Endothelial cell (in vitro differentiated cells): ENCODE measurements at regions not wholly inside any gene's neighbourhood (a gene's known extent, or its start where the extent isn't known, plus 50 kb on each side); places are given as distances from the start of the nearest gene placed in this dataset.
"Not testable (repeated sequence)": the region's sequence is repeated elsewhere in the genome, so short reads cannot be mapped to it uniquely, and the experiment has no call there.

Experiments
- DNase-seq: peaks from one replicate; pipeline ENCODE4 v3.0.0; 2021; ENCODE audit warnings: low spot score
- H3K27ac Mint-ChIP-seq: one replicate; pipeline ENCODE4 v1.8.0; 2021; ENCODE audit warnings: mixed read lengths, inconsistent platforms; ENCODE audit not compliant: unreplicated experiment
- H3K27me3 Mint-ChIP-seq: one replicate; pipeline ENCODE4 v1.8.0; 2021; ENCODE audit warnings: mild to moderate bottlenecking, moderate library complexity, mixed read lengths, inconsistent platforms; ENCODE audit not compliant: unreplicated experiment
- H3K36me3 Mint-ChIP-seq: one replicate; pipeline ENCODE4 v1.8.0; 2021; ENCODE audit warnings: mild to moderate bottlenecking, low read depth, mixed read lengths, inconsistent platforms; ENCODE audit not compliant: unreplicated experiment
- H3K4me1 Mint-ChIP-seq: one replicate; pipeline ENCODE4 v1.8.0; 2021; ENCODE audit warnings: mild to moderate bottlenecking, mixed read lengths, inconsistent platforms; ENCODE audit not compliant: unreplicated experiment
- H3K4me3 Mint-ChIP-seq: one replicate; pipeline ENCODE4 v1.8.0; 2021; ENCODE audit warnings: mild to moderate bottlenecking, mixed read lengths, inconsistent platforms; ENCODE audit not compliant: unreplicated experiment
- H3K9me3 Mint-ChIP-seq: one replicate; pipeline ENCODE4 v1.8.0; 2021; ENCODE audit warnings: mixed read lengths, inconsistent platforms; ENCODE audit not compliant: unreplicated experiment

GRCh38 chr2:87572906-87573305, 175.0 kb upstream of the PLGLB2 start:
- not testable (repeated sequence) for DNase-seq, H3K4me3 Mint-ChIP-seq, H3K9me3 Mint-ChIP-seq, H3K36me3 Mint-ChIP-seq, H3K27me3 Mint-ChIP-seq, H3K27ac Mint-ChIP-seq, H3K4me1 Mint-ChIP-seq

DNA sequence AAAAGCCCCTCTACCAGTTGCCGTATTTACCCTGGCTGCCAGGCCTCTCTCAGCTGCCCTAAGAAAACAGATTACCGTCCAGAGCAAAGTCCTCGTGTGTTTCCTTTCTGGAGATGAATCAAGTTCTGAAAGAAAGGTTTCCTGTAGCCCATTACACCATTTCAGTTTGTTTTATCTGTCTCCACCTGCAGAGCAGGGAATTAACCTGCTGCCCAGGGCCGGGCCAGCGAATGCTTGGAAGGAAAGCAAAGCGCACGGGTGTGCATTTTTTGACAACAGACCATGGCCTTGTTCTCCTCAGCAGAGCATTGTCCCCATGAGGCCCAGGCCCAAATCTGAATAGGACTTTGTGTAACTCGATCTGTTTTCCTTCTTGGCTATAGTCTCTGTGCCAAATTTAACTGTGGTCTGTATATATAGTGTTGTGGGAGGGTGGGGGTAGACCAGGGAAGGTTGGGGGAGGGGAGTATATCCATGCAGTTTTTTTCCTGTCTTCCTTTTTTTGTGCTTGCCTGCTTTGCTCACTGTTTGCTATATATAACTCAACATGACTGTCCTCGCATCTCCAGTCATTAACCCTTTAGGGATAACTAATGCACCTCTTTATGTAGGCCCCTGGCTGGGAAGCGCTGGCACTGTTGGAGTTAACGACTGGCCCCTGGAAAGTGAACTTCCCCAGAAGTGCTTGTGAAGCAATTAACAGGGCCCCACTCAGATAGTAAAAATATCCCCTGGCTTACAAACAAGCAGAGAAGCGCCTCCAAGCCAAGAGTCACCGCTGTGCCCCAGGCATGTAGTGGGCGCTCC, 174.3 kb upstream of the PLGLB2 start:
- H3K36me3 Mint-ChIP-seq, DNase-seq, H3K4me3 Mint-ChIP-seq, H3K27me3 Mint-ChIP-seq, H3K4me1 Mint-ChIP-seq, H3K27ac Mint-ChIP-seq, H3K9me3 Mint-ChIP-seq: not testable (repeated sequence)

GRCh38 chr2:87574193-87575119, 173.4 kb upstream of the PLGLB2 start:
- not testable (repeated sequence) for H3K9me3 Mint-ChIP-seq, DNase-seq, H3K27me3 Mint-ChIP-seq, H3K36me3 Mint-ChIP-seq, H3K4me1 Mint-ChIP-seq, H3K4me3 Mint-ChIP-seq, H3K27ac Mint-ChIP-seq

GRCh38 chr2:87575138-87575537, 172.7 kb upstream of the PLGLB2 start:
- H3K27me3 Mint-ChIP-seq, DNase-seq, H3K4me1 Mint-ChIP-seq, H3K4me3 Mint-ChIP-seq, H3K9me3 Mint-ChIP-seq, H3K36me3 Mint-ChIP-seq, H3K27ac Mint-ChIP-seq: not testable (repeated sequence)

- not testable (repeated sequence) for H3K27me3 Mint-ChIP-seq, H3K36me3 Mint-ChIP-seq, H3K4me1 Mint-ChIP-seq, H3K9me3 Mint-ChIP-seq, DNase-seq, H3K4me3 Mint-ChIP-seq, H3K27ac Mint-ChIP-seq
Observed at GRCh38 chr2:87577358-87577757, 170.5 kb upstream of the PLGLB2 start.

GRCh38 chr2:87582152-87582551, 165.7 kb upstream of the PLGLB2 start:
- not testable (repeated sequence) for H3K27ac Mint-ChIP-seq, H3K36me3 Mint-ChIP-seq, H3K27me3 Mint-ChIP-seq

DNA sequence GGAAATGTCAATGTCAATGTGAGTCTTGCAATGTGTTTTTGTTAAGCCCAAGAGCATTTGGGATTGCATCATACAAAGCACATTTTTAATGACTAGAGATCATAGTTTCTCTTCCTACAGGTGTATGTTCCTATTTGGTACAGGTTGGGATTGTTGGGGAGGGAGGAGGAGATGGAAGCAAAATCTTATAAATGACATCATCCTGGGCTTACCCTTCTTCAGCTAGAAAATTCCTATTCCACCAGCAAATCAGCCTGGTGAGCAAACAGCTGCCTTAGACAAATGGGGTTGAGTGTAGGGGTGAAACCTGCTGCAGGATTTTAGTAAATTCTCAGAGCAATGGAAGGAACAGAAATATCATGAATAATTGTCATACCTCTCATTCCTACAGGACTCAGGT, 165.3 kb upstream of the PLGLB2 start:
- not testable (repeated sequence) for H3K4me3 Mint-ChIP-seq, H3K4me1 Mint-ChIP-seq, H3K9me3 Mint-ChIP-seq, H3K27ac Mint-ChIP-seq, DNase-seq, H3K27me3 Mint-ChIP-seq, H3K36me3 Mint-ChIP-seq

More at GRCh38 chr2:87582152-87582551, 165.7 kb upstream of the PLGLB2 start:
- not testable (repeated sequence) for H3K4me3 Mint-ChIP-seq, DNase-seq, H3K9me3 Mint-ChIP-seq, H3K4me1 Mint-ChIP-seq

DNA sequence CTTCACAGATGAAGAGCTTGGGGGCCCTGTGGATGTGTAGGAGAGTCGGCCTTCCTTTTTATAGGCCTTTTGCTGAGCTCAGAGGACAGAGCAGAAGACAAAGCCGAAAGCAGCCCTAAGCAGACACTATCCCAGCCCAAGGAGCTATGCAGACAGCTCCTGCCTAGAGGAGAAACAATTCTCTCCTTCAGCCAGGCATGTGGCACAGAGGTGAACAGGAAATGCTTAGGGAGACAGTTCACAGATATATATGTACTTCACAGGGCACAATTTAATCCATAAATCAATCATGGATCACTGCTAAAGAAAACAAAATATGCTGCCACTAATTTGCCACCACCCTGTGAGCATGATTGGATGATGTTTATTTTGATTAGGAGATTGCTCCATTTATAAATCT, 164.5 kb upstream of the PLGLB2 start:
- not testable (repeated sequence) for H3K4me3 Mint-ChIP-seq, H3K4me1 Mint-ChIP-seq, H3K27me3 Mint-ChIP-seq, H3K27ac Mint-ChIP-seq, H3K9me3 Mint-ChIP-seq, DNase-seq, H3K36me3 Mint-ChIP-seq

GRCh38 chr2:87583803-87584202, 164.1 kb upstream of the PLGLB2 start:
- H3K27ac Mint-ChIP-seq, H3K27me3 Mint-ChIP-seq, DNase-seq, H3K36me3 Mint-ChIP-seq, H3K4me3 Mint-ChIP-seq, H3K4me1 Mint-ChIP-seq, H3K9me3 Mint-ChIP-seq: not testable (repeated sequence)

DNA sequence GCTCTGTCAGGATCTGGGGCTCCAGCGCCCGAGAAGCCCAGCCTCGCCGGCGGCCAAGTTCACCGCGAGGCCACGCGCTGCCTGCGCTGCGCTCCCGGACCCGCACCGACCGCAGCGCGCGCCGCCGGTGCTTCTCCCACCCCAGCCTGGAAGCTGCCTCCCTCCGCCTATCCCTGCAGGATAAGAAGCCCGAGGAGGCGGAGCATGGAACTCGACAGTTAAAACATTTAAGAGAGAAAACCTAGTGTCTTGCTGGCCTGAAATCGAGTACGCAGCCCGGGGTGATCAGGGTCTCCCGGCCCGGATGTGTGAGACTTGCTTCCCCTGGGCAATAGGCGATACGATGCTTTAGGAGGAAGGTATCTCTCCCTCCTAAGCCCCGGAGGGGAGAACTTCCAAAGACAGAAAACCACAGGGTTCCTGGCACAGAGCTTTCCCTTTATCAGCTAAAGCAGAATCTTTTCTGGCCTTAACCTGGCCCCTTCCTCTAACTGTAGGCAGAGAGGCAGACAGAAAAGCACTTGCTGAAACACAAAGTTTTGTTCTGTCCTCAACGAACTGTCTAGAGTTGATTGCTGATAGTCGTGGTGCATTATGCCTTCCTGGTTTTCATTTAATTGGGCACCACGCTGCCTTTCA, 163.5 kb upstream of the PLGLB2 start:
- H3K4me3 Mint-ChIP-seq, H3K27ac Mint-ChIP-seq, H3K36me3 Mint-ChIP-seq, H3K9me3 Mint-ChIP-seq, H3K27me3 Mint-ChIP-seq, H3K4me1 Mint-ChIP-seq: not testable (repeated sequence)
- DNase-seq: peak; percentile 27

DNA sequence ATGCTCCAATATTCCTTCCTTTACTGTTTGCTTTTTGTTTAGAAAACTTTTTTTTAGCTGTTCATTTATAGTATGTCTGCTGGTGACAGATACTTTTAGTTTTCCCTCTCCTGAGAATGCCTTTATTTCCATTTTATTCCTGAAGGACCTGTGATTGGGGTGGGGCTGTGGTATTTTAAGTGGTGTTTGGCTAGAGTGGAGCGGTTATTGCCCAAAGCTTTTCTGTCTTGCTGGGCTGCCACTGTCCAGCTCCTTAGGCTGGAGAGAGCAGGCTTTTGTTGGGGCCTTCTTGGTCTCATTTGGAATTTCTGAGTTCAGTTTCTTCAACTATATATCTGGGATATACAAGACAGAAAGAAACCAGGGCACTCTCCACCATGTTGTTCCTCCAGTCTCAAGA, 160.0 kb upstream of the PLGLB2 start:
- H3K36me3 Mint-ChIP-seq: not testable (repeated sequence)

DNA sequence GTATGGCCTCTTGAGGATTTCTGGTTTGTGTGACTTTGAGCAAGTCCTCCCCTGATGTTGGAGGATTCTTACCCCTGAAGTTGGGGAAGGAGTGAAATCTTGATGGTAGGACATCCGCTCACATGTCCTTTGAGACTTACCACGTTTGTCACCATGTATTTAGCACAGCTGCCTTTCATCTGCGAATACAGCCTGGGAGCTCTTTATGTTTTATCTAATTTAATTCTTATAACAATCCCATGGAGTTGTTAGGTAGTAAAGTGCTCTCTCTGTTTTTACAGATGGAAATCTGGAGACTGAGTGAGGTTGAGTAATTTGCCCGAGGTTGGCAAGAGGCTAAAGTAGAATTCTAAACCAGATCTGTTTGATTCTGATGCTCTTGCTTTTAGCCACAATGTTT, 154.9 kb upstream of the PLGLB2 start:
- not testable (repeated sequence) for H3K36me3 Mint-ChIP-seq, H3K27me3 Mint-ChIP-seq, H3K4me3 Mint-ChIP-seq, H3K9me3 Mint-ChIP-seq, DNase-seq, H3K27ac Mint-ChIP-seq, H3K4me1 Mint-ChIP-seq

More for the DNA sequence above, 160.0 kb upstream of the PLGLB2 start:
- H3K27me3 Mint-ChIP-seq, H3K27ac Mint-ChIP-seq, H3K4me3 Mint-ChIP-seq, H3K4me1 Mint-ChIP-seq, H3K9me3 Mint-ChIP-seq, DNase-seq: not testable (repeated sequence)
